Small intestine (tissue), 7 donors: ENCODE measurements at regions not wholly inside any gene's neighbourhood (a gene's known extent, or its start where the extent isn't known, plus 50 kb on each side); places are given as distances from the start of the nearest gene placed in this dataset.

Experiments
- DNase-seq, 2 donors: peaks; one replicate each; pipeline versions ENCODE4 v3.0.0 to v3.0.0-alpha.2; 2013
- FAIRE-seq: peaks from 2 replicates; lab custom pipeline; 2012; peaks lifted over from hg19 to GRCh38; lab: Jason Lieb, UNC
- H3K27ac ChIP-seq, 3 donors: one replicate each; pipeline ENCODE4 v1.5.1; 2013; ENCODE audit warnings: low read length in 2 of 3, mild to moderate bottlenecking in 2 of 3, control low read depth in 1 of 3, inconsistent platforms in 1 of 3, low read depth in 1 of 3, moderate library complexity in 1 of 3
- H3K27me3 ChIP-seq, 3 donors: one replicate each; pipeline ENCODE4 v1.6.1; 2013; ENCODE audit warnings: low read length in 3 of 3, inconsistent platforms in 1 of 3; ENCODE audit not compliant: control insufficient read depth in 3 of 3, insufficient read depth in 3 of 3
- H3K36me3 ChIP-seq, 3 donors: one replicate each; pipeline ENCODE4 v1.6.1; 2013; ENCODE audit warnings: low read length in 3 of 3, inconsistent platforms in 1 of 3, low read depth in 1 of 3, mild to moderate bottlenecking in 1 of 3, moderate library complexity in 1 of 3; ENCODE audit not compliant: control insufficient read depth in 3 of 3, insufficient read depth in 2 of 3
- H3K4me1 ChIP-seq, 3 donors: one replicate each; pipeline ENCODE4 v1.6.1; 2013; ENCODE audit warnings: low read length in 2 of 3, inconsistent platforms in 1 of 3, low read depth in 1 of 3, mild to moderate bottlenecking in 1 of 3, moderate library complexity in 1 of 3; ENCODE audit not compliant: control insufficient read depth in 3 of 3, insufficient read depth in 2 of 3
- H3K4me3 ChIP-seq, 3 donors: one replicate each; pipeline ENCODE4 v1.5.1; 2013; ENCODE audit warnings: low read length in 3 of 3, control low read depth in 1 of 3, inconsistent platforms in 1 of 3, low read depth in 1 of 3, mild to moderate bottlenecking in 1 of 3, moderate library complexity in 1 of 3
- H3K9me3 ChIP-seq, 2 donors: one replicate each; pipeline ENCODE4 v1.6.1; 2013; ENCODE audit warnings: low read depth in 1 of 2, low read length in 1 of 2; ENCODE audit not compliant: control insufficient read depth in 2 of 2, insufficient read depth in 1 of 2
- WGBS, 3 donors: extraction: QIAGEN DNeasy Blood & Tissue Kit; methylation state at CpG; one replicate each; pipeline ENCODE4 v1.1.7; 2013; 5-methylcytosine and 5-hydroxymethylcytosine counted together
- donor health status: healthy with polysubstance abuse.
- donor health status: control.
- donor health status: control.
- donor health status: Bipolar disorder and iron deficiency.
- donor health status: healthy.

GRCh38 chr20:40341561-40341960, 347.5 kb downstream of the MAFB start:
- H3K36me3 ChIP-seq = no peaks in the 10 kb centered on the region
- no peak overlapping the region for H3K4me3 ChIP-seq
- H3K27me3 ChIP-seq = peaks cover 0 to 1% (median 0%) of the 10 kb centered on the region in 3 donors
- H3K4me1 ChIP-seq = no peaks in the 10 kb centered on the region
- peaks cover 0 to 9% of the 10 kb centered on the region in 2 donors for H3K9me3 ChIP-seq
- FAIRE-seq = no peak
- DNase-seq = no peak
- H3K27ac ChIP-seq = no peak overlapping the region

DNA sequence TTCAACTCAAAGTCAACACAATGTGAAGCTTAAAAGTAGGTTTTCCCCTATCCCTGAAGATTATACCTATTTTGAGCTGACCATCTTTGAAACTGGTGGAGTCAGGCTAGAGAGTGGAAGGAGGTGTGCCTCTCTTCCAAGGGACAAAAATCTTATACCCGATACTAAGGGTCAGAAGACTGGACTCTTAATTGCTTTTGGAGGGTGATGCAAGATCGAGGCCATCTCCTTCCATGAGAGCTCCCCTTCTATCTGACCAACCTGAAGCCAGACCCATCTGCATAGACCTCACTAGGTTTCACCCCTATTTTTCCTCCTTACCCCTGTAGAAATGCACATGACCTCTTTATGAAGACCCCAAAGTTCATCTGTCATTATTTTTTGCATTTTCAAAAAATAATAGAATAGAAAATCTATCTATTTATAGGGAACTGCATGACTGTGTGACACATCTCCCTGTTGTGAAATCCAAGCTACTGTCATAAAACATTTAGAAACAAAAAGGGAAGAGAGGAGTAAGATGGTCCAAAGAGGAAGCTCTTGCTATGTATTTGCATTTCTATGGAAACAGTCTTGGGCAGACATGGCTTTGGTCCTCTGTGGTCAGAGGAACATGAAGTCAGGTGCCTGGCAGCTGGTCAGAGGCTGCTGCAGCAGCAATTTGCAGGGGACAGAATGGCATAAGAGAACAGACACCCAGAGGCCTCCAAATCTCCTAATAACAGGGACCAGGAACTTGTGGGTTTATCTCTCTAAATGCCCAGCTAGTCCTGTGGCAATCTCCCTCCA, 349.2 kb downstream of the MAFB start:
- 72 to 79% (median 79%) methylated on average over 2 of the region's 2 CpGs for WGBS, 3 donors
- no peak for FAIRE-seq
- Histone ChIP-seq H3K4me3 (no peak overlapping the region), H3K27ac (no peak overlapping the region), H3K36me3 (no peaks in the 10 kb centered on the region), H3K27me3 (peaks cover 0 to 2% (median 0%) of the 10 kb centered on the region in 3 donors), H3K9me3 (peaks cover 0 to 2% of the 10 kb centered on the region in 2 donors), H3K4me1 (no peaks in the 10 kb centered on the region)
- DNase-seq = peak in 1 of 2 donors; percentile 2

- no peaks in the 10 kb centered on the region for H3K9me3 ChIP-seq
- H3K4me1 ChIP-seq = no peaks in the 10 kb centered on the region
- 88 to 94% (median 89%) methylated on average over 1 of the region's 1 CpG for WGBS, 3 donors
- peaks cover 0 to 2% (median 0%) of the 10 kb centered on the region in 3 donors for H3K27me3 ChIP-seq
- no peak overlapping the region for H3K4me3 ChIP-seq
- no peak for DNase-seq
- FAIRE-seq = no peak
- no peaks in the 10 kb centered on the region for H3K36me3 ChIP-seq
- H3K27ac ChIP-seq = no peak overlapping the region
These were observed 352.5 kb downstream of the MAFB start for GRCh38 chr20:40336533-40336932.

DNA sequence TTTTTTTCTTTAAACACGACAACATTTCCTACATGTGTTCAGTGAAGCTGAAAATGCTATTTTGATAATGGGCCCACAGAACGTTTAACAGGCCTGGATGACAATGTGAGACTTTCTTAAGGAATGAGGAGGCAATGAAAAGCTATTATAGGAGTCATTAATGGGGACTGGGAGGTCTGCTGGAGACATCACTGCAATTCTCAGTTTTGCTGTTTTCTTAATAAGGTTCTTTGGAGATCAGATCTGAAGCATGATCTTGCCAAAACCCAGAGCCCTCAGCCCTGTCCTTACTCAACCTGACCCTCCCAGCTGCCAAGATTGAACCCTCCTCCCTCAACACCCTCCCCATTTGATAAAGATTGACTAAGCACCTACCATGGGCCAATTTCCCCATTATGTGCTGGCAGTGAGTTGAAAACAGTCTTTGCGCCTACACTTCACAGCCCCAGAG, 353.1 kb downstream of the MAFB start:
- 73 to 85% (median 78%) methylated on average over 3 of the region's 3 CpGs for WGBS, 3 donors

GRCh38 chr20:40335437-40335836, 353.6 kb downstream of the MAFB start:
- Histone ChIP-seq H3K27me3 (peaks cover 0 to 2% (median 0%) of the 10 kb centered on the region in 3 donors), H3K36me3 (no peaks in the 10 kb centered on the region), H3K4me1 (no peaks in the 10 kb centered on the region), H3K27ac (no peak overlapping the region), H3K9me3 (no peaks in the 10 kb centered on the region), H3K4me3 (no peak overlapping the region)
- FAIRE-seq = no peak
- DNase-seq = no peak
- WGBS, 3 donors = 89 to 92% (median 92%) methylated on average over 6 of the region's 6 CpGs

More for the DNA sequence above, 353.1 kb downstream of the MAFB start:
- Histone ChIP-seq H3K4me1 (no peaks in the 10 kb centered on the region), H3K36me3 (no peaks in the 10 kb centered on the region), H3K27ac (no peak overlapping the region), H3K4me3 (no peak overlapping the region), H3K9me3 (no peaks in the 10 kb centered on the region), H3K27me3 (peaks cover 0 to 2% (median 0%) of the 10 kb centered on the region in 3 donors)
- FAIRE-seq = no peak
- no peak for DNase-seq

DNA sequence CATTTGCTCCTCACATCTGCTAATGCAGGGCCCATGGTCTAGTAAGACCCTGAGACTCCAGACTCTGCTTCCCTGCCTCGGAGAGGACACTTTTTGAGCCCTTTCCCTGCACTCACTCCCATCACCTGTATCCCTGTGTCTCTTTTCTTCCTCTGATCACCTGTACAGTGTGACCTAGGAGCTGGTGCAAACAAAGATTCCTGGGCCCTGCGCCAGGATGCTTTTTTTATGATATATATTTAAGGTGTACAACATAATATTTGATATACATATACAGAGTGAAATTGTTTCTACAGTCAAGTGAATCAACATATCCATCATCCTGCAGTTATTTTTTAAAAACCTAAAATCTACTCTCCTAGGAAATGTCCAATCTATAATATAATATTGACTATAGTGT, 355.4 kb downstream of the MAFB start:
- FAIRE-seq (no peak), DNase-seq (no peak)
- Histone ChIP-seq H3K4me3 (no peak overlapping the region), H3K27me3 (peaks cover 0 to 2% (median 0%) of the 10 kb centered on the region in 3 donors), H3K27ac (no peak overlapping the region), H3K4me1 (no peaks in the 10 kb centered on the region), H3K36me3 (no peaks in the 10 kb centered on the region), H3K9me3 (no peaks in the 10 kb centered on the region)
- 75 to 88% (median 85%) methylated on average over 2 of the region's 2 CpGs for WGBS, 3 donors

DNA sequence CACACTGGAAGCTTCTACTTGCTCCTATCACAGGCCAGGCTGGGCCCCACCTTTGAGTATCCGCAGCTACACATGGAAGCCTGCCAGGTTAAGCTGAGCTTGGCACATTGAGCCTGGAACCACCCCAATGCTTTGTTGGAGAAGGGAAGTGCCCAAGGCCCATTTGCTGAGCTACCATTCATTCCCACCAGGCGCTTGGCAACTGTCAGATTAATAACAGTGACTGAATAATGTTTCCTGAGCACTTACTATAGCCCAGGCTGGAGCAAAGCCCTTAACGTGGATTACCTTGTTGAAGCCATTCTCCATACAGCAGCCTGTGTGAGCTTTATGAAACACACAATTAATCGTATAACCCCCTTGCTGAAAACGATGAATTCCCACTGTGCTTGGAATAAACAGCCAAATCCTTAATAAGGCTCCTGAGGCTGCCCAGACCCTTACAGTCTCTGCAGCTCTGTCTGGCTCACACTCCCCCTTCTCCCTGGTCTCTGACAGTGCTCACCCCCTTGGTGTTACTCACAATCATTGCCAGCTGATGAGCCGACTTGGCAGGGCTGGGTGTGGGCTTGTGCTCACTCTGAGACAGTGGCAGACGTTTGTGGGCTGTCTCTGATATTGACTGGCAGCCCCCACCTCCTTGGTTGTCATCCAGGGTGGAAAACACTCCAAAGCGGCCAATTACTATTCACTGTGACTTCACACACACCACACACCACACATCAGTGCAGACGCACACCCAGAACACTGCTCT, 357.1 kb downstream of the MAFB start:
- no peak overlapping the region for H3K27ac ChIP-seq
- H3K36me3 ChIP-seq = no peaks in the 10 kb centered on the region
- no peaks in the 10 kb centered on the region for H3K4me1 ChIP-seq
- FAIRE-seq = no peak
- WGBS, 3 donors = 53 to 61% (median 56%) methylated on average over 9 of the region's 9 CpGs
- H3K4me3 ChIP-seq = no peak overlapping the region
- peaks cover 0 to 2% (median 0%) of the 10 kb centered on the region in 3 donors for H3K27me3 ChIP-seq
- DNase-seq = peak in 1 of 2 donors; percentile 51
- no peaks in the 10 kb centered on the region for H3K9me3 ChIP-seq

GRCh38 chr20:40331249-40331648, 357.8 kb downstream of the MAFB start:
- FAIRE-seq (no peak), DNase-seq (no peak)
- Histone ChIP-seq H3K36me3 (no peaks in the 10 kb centered on the region), H3K4me1 (no peaks in the 10 kb centered on the region), H3K27me3 (peaks cover 0 to 2% (median 0%) of the 10 kb centered on the region in 3 donors), H3K9me3 (no peaks in the 10 kb centered on the region), H3K4me3 (no peak overlapping the region), H3K27ac (no peak overlapping the region)
- WGBS, 3 donors = 86 to 92% (median 87%) methylated on average over 3 of the region's 3 CpGs
